SK-N-MC (cell line): ENCODE measurements at regions not wholly inside any gene's neighbourhood (a gene's known extent, or its start where the extent isn't known, plus 50 kb on each side); places are given as distances from the start of the nearest gene placed in this dataset.

Experiments used
- EZH2 ChIP-seq: fragments of 200-600 bp; sonication (generic); IDR thresholded peaks from one replicate; pipeline ENCODE4 v1.6.1; 2017; ENCODE audit warnings: antibody characterized with exemption
- FOXP2 ChIP-seq: optimal IDR thresholded peaks from 2 replicates; pipeline ENCODE3; 2011; ENCODE audit warnings: mild to moderate bottlenecking, moderate library complexity; ENCODE audit not compliant: insufficient read depth; ENCODE audit errors: extremely low read length, control extremely low read depth
- POLR2AphosphoS5 ChIP-seq: IDR thresholded peaks from 2 replicates; pipeline ENCODE4 v1.6.1; 2012; ENCODE audit warnings: mild to moderate bottlenecking, low read depth, low read length, borderline replicate concordance

DNA sequence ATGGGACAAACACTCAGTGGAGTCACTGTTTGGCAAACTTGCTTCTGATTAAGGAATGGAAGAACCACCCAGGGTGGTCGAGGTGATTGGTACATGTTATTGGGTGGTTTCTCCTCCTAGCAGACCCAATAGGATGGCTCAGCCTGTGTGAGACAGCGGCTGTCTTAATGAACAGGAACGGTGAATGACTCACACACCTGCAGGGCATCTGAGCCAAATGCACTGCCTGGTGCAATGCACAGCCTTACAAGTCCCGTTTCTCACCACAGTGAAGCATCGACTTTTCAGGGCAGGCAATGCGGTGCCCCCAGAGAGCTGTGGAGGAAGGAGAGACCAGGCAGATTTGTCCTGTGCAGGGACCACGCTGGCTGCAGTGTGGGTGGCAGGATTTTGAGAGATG is 238.5 kb downstream of the FGF9 start:
- TF ChIP-seq EZH2 (no peak), POLR2AphosphoS5 (no peak), FOXP2 (no peak)
